ENCODE measurements at regions not wholly inside any gene's neighbourhood (a gene's known extent, or its start where the extent isn't known, plus 50 kb on each side); places are given as distances from the start of the nearest gene placed in this dataset.

DNA sequence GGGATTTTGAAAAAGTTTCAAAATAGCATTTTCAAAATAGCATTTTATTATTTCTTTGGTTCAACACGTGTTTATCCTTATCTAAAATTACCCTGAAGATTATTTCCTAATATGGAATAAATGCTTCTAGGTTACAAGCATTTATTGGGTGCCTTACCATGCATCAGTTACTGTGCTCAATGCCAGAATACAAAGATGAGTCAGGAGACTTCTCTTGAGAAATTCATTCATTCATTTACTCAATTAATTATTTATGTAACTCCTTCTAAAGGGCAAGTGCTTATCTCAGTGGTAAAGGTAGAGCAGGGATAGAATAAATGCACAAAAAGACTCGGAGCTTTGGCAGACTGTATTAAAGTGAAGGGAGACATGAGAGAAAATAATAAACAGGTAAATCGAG is 150.1 kb upstream of the PDE7B start:
- ChIA-PET POLR2A (no interaction called here), CTCF (no interaction called here)
- Histone ChIP-seq H3K4me3 (no peak overlapping the region), H3K4me2 (no peak overlapping the region), H3K9me3 (no peaks in the 10 kb centered on the region), H3K27ac (no peak overlapping the region), H3K4me1 (no peaks in the 10 kb centered on the region)
- TF ChIP-seq CEBPB (IDR thresholded peaks at IDR 0.05) (no peak), POLR2A (IDR thresholded peaks at IDR 0.05; ENCODE audit: low read length) (no peak), ZSCAN20 (CRISPR knock-in tag; IDR thresholded peaks at IDR 0.05) (no peak), RCOR1 (IDR thresholded peaks at IDR 0.05; ENCODE audit: low read depth, low read length) (no peak), RAD21 (conservative IDR thresholded peaks at IDR 0.05 in 1 of 2, IDR thresholded peaks at IDR 0.05 in 1 of 2) (no peak), CBX8 (IDR thresholded peaks at IDR 0.05) (no peak), HOXB5 (CRISPR knock-in tag; IDR thresholded peaks at IDR 0.05) (no peak), CHD2 (IDR thresholded peaks at IDR 0.05; ENCODE audit: low read length, partially characterized antibody) (no peak), E2F6 (IDR thresholded peaks at IDR 0.05; ENCODE audit: borderline replicate concordance, low read depth) (no peak), NPAS2 (CRISPR knock-in tag; IDR thresholded peaks at IDR 0.05; ENCODE audit: borderline replicate concordance) (no peak), PHF8 (IDR thresholded peaks at IDR 0.05; ENCODE audit: borderline replicate concordance, low read depth) (no peak), HOXB13 (CRISPR knock-in tag; IDR thresholded peaks at IDR 0.05; ENCODE audit: low read depth) (no peak)
- DNase-seq (ENCODE audit: low read depth in 1 of 2, low spot score in 1 of 2) (no peak), ATAC-seq (no peak), FAIRE-seq (no peak)
- 52% methylated on average over 3 of the region's 3 CpGs for WGBS (ENCODE audit: missing lambda C conversion rate)

DNA sequence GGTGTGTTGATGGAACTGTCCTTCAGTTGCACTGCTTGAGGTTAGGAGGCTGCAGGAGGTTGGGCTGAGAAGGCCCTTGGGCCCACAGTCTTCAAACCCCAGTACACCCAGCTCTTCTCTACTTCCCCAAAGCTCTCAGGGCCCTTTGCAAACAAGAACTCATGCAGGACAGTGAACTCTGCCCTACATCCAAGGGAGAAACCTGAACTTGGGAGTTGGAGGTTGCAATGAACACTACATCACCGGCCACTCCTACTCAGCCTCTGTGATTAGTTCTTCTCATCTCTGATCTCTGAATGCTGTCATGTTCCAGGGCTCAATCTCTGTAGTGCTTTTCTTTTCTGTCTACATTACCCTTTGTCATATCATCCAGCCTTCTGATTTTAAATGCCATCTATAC is 148.5 kb upstream of the PDE7B start:
- CTCF ChIA-PET = interaction anchor here (2.3 kb wide), 1 partner anchor 16 kb away, joined by 5 read pairs; no protein-coding TSS in a partner anchor
- Histone ChIP-seq H3K9me3 (no peaks in the 10 kb centered on the region), H3K4me1 (no peaks in the 10 kb centered on the region), H3K4me2 (no peak overlapping the region), H3K4me3 (no peak overlapping the region), H3K27ac (no peak overlapping the region)
- FAIRE-seq (no peak), DNase-seq (ENCODE audit: low read depth in 1 of 2, low spot score in 1 of 2) (no peak), ATAC-seq (no peak)
- TF ChIP-seq BCL3 (IDR thresholded peaks at IDR 0.05) (no peak), CBX2 (IDR thresholded peaks at IDR 0.05; ENCODE audit: borderline replicate concordance, low read depth) (no peak), NR3C1 (IDR thresholded peaks at IDR 0.05) (no peak), SMC3 (IDR thresholded peaks at IDR 0.05) (no peak), MYC (IDR thresholded peaks at IDR 0.05; ENCODE audit: borderline replicate concordance, low read length) (no peak), HDAC2 (IDR thresholded peaks at IDR 0.05) (no peak), RCOR1 (IDR thresholded peaks at IDR 0.05; ENCODE audit: low read depth, low read length) (no peak)
- 100% methylated on average over 1 of the region's 1 CpG for WGBS (ENCODE audit: missing lambda C conversion rate)
- POLR2A ChIA-PET = no interaction called here

DNA sequence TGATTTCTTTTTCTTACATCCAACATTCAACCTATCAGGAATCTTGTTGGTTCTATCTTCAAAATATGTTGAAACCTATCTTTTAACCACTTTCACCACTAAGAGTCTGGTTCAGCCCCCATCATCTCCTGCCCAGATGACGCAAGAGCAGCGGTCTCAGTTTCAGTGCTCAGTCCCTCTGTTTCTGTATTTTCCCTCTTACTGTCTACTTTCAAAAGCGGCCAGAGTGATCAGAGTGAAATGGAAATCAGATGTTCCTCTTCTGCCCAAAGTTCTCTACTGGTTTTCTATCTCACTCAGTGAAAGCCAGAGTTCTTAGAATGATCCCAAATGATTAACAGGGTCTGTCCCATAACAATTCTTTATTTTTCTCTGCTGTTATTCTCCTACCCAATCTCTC is 147.9 kb upstream of the PDE7B start:
- no peak for FAIRE-seq
- WGBS (ENCODE audit: missing lambda C conversion rate) = 95% methylated on average over 3 of the region's 3 CpGs

More for the DNA sequence above, 147.9 kb upstream of the PDE7B start:
- no peak for ATAC-seq
- Histone ChIP-seq H3K4me1 (no peaks in the 10 kb centered on the region), H3K9me3 (no peaks in the 10 kb centered on the region), H3K4me2 (no peak overlapping the region), H3K27ac (no peak overlapping the region), H3K4me3 (no peak overlapping the region)
- TF ChIP-seq, protein P1, sequence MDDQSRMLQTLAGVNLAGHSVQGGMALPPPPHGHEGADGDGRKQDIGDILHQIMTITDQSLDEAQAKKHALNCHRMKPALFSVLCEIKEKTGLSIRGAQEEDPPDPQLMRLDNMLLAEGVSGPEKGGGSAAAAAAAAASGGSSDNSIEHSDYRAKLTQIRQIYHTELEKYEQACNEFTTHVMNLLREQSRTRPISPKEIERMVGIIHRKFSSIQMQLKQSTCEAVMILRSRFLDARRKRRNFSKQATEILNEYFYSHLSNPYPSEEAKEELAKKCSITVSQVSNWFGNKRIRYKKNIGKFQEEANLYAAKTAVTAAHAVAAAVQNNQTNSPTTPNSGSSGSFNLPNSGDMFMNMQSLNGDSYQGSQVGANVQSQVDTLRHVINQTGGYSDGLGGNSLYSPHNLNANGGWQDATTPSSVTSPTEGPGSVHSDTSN (IDR thresholded peaks at IDR 0.05) = no peak
- TF ChIP-seq SMC3 (IDR thresholded peaks at IDR 0.05) = no peak
- TF ChIP-seq ZC3H11A (IDR thresholded peaks at IDR 0.05) = no peak
- TF ChIP-seq TP53 (CRISPR knock-in tag; IDR thresholded peaks at IDR 0.05) = no peak
- no peak for TF ChIP-seq MYC (IDR thresholded peaks at IDR 0.05; ENCODE audit: borderline replicate concordance, low read length)
- no peak for TF ChIP-seq HOXB13 (CRISPR knock-in tag; IDR thresholded peaks at IDR 0.05; ENCODE audit: low read depth)
- TF ChIP-seq ZSCAN20 (CRISPR knock-in tag; IDR thresholded peaks at IDR 0.05) = no peak
- no peak for TF ChIP-seq REST (IDR thresholded peaks at IDR 0.05)
- no peak for TF ChIP-seq HOXA7 (CRISPR knock-in tag; IDR thresholded peaks at IDR 0.05)
- DNase-seq (ENCODE audit: low read depth in 1 of 2, low spot score in 1 of 2) = no peak
- ChIA-PET CTCF (interaction anchor here (2.3 kb wide), 1 partner anchor 17 kb away, joined by 5 read pairs; no protein-coding TSS in a partner anchor), POLR2A (no interaction called here)
